HepG2 (cell line): ENCODE measurements at regions not wholly inside any gene's neighbourhood (a gene's known extent, or its start where the extent isn't known, plus 50 kb on each side); places are given as distances from the start of the nearest gene placed in this dataset.
A peak's percentile ranks its signal among the peaks of the same experiment; 100 is the strongest.

ENCODE experiments used
- E2F5 ChIP-seq: sonication (generic); formaldehyde crosslinking; conservative IDR thresholded peaks from 2 replicates; pipeline ENCODE4 v1.4.0; 2020; ENCODE audit warnings: missing genetic modification reagents
- EHMT2 ChIP-seq: fragments of 200-600 bp; sonication (generic); IDR thresholded peaks from 2 replicates; pipeline ENCODE4 v1.7.0; 2017; ENCODE audit warnings: antibody characterized with exemption, low read depth, low read length, borderline replicate concordance
- HOXA7 ChIP-seq: sonication (generic); formaldehyde crosslinking; IDR thresholded peaks from 2 replicates; pipeline ENCODE4 v1.8.1; 2022; ENCODE audit warnings: mild to moderate bottlenecking, missing genetic modification reagents, moderate library complexity
- MAF1 ChIP-seq: sonication (generic); formaldehyde crosslinking; IDR thresholded peaks from 2 replicates; pipeline ENCODE4 v1.5.0; 2020; ENCODE audit warnings: missing genetic modification reagents, borderline replicate concordance
- MXD1 ChIP-seq: sonication (generic); formaldehyde crosslinking; IDR thresholded peaks from 2 replicates; pipeline ENCODE4 v1.4.0; 2020; ENCODE audit warnings: mild to moderate bottlenecking, missing genetic modification reagents
- MXD4 ChIP-seq: IDR thresholded peaks from 2 replicates; pipeline ENCODE4 v1.6.1; 2016; ENCODE audit warnings: mild to moderate bottlenecking, missing biosample characterization, missing genetic modification reagents
- NFATC3 ChIP-seq: sonication (generic); formaldehyde crosslinking; IDR thresholded peaks from 2 replicates; pipeline ENCODE4 v1.5.1; 2020; ENCODE audit warnings: mild to moderate bottlenecking, missing genetic modification reagents
- PAXIP1 ChIP-seq: sonication (generic); formaldehyde crosslinking; conservative IDR thresholded peaks from 2 replicates; pipeline ENCODE4 v1.4.0; 2020; ENCODE audit warnings: mild to moderate bottlenecking, missing genetic modification reagents, moderate library complexity
- RELA ChIP-seq: sonication (generic); formaldehyde crosslinking; IDR thresholded peaks from 2 replicates; pipeline ENCODE4 v1.4.0; 2020; ENCODE audit warnings: missing genetic modification reagents
- YEATS2 ChIP-seq: sonication (generic); formaldehyde crosslinking; IDR thresholded peaks from 2 replicates; pipeline ENCODE4 v1.4.0; 2020; ENCODE audit warnings: missing genetic modification reagents, borderline replicate concordance
- ZBTB25 ChIP-seq: IDR thresholded peaks from 2 replicates; pipeline ENCODE4 v1.6.1; 2018; ENCODE audit warnings: missing genetic modification reagents
- ZBTB49 ChIP-seq: sonication (generic); formaldehyde crosslinking; IDR thresholded peaks from 2 replicates; pipeline ENCODE4 v1.4.0; 2020; ENCODE audit warnings: missing genetic modification reagents, borderline replicate concordance
- ZFP37 ChIP-seq: sonication (generic); formaldehyde crosslinking; IDR thresholded peaks from 2 replicates; pipeline ENCODE4 v1.4.0; 2020; ENCODE audit warnings: missing genetic modification reagents, borderline replicate concordance
- ZNF670 ChIP-seq: sonication (generic); formaldehyde crosslinking; IDR thresholded peaks from 2 replicates; pipeline ENCODE4 v1.8.0; 2022; ENCODE audit warnings: mild to moderate bottlenecking, missing genetic modification reagents, borderline replicate concordance
- ZNF768 ChIP-seq: sonication (generic); formaldehyde crosslinking; IDR thresholded peaks from 2 replicates; pipeline ENCODE4 v1.4.0; 2020; ENCODE audit warnings: missing genetic modification reagents
- ZNF788 ChIP-seq: sonication (generic); formaldehyde crosslinking; IDR thresholded peaks from 2 replicates; pipeline ENCODE4 v1.5.0; 2020; ENCODE audit warnings: mild to moderate bottlenecking, missing genetic modification reagents, borderline replicate concordance
- TF ChIP-seq, protein P1 (sequence below): sonication (generic); formaldehyde crosslinking; IDR thresholded peaks from 2 replicates; pipeline ENCODE4 v1.4.0; 2020; ENCODE audit warnings: missing genetic modification reagents, borderline replicate concordance

DNA sequence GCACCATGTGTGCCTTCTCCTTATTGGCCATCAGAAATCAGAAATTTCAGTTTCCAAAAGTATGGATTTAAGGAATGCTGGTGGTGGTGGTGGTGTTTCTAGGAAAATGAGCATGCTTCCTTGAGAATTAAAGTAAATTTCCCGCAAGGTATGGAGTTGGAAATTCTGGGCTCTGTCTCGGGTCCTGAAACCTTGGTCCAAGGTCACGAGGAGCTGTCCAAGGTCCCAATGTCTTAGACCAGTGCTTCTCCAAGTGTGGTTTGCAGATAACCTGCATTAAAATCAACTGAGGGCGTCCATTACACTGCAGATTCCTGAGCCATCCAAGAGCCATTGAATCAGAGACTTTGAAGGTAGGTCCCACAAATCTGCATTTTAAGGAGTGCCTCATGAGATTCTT lies 210.9 kb upstream of the PKDCC start (continued):
- TF ChIP-seq MXD1 (CRISPR knock-in tag) (peak; percentile 58; the same call in 1 of the 2 replicates), PAXIP1 (CRISPR knock-in tag) (0 out of 2 replicates have a peak, but pooled peaks have one; percentile 13), NFATC3 (no peak), ZBTB49 (CRISPR knock-in tag) (peak; percentile 94), ZNF670 (CRISPR knock-in tag) (no peak), E2F5 (CRISPR knock-in tag) (0 out of 2 replicates have a peak, but pooled peaks have one; percentile 22), MXD4 (CRISPR knock-in tag) (peak; percentile 43; the same call in 1 of the 2 replicates), ZNF768 (CRISPR knock-in tag) (no peak), RELA (CRISPR knock-in tag) (no peak), HOXA7 (CRISPR knock-in tag) (no peak), EHMT2 (peak; percentile 92), ZFP37 (CRISPR knock-in tag) (peak; percentile 77; the same call in 1 of the 2 replicates), ZNF788 (CRISPR knock-in tag) (no peak), ZBTB25 (CRISPR knock-in tag) (peak; percentile 94), YEATS2 (CRISPR knock-in tag) (peak; percentile 50; the same call in 1 of the 2 replicates), MAF1 (CRISPR knock-in tag) (no peak)
- TF ChIP-seq, protein P1, sequence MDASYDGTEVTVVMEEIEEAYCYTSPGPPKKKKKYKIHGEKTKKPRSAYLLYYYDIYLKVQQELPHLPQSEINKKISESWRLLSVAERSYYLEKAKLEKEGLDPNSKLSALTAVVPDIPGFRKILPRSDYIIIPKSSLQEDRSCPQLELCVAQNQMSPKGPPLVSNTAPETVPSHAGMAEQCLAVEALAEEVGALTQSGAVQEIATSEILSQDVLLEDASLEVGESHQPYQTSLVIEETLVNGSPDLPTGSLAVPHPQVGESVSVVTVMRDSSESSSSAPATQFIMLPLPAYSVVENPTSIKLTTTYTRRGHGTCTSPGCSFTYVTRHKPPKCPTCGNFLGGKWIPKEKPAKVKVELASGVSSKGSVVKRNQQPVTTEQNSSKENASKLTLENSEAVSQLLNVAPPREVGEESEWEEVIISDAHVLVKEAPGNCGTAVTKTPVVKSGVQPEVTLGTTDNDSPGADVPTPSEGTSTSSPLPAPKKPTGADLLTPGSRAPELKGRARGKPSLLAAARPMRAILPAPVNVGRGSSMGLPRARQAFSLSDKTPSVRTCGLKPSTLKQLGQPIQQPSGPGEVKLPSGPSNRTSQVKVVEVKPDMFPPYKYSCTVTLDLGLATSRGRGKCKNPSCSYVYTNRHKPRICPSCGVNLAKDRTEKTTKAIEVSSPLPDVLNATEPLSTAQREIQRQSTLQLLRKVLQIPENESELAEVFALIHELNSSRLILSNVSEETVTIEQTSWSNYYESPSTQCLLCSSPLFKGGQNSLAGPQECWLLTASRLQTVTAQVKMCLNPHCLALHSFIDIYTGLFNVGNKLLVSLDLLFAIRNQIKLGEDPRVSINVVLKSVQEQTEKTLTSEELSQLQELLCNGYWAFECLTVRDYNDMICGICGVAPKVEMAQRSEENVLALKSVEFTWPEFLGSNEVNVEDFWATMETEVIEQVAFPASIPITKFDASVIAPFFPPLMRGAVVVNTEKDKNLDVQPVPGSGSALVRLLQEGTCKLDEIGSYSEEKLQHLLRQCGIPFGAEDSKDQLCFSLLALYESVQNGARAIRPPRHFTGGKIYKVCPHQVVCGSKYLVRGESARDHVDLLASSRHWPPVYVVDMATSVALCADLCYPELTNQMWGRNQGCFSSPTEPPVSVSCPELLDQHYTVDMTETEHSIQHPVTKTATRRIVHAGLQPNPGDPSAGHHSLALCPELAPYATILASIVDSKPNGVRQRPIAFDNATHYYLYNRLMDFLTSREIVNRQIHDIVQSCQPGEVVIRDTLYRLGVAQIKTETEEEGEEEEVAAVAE (CRISPR knock-in tag) = peak; percentile 76; the same call in 1 of the 2 replicates
